ENCODE measurements at regions not wholly inside any gene's neighbourhood (a gene's known extent, or its start where the extent isn't known, plus 50 kb on each side); places are given as distances from the start of the nearest gene placed in this dataset.

- Histone ChIP-seq H3K79me2 (ENCODE audit: control insufficient read depth, insufficient read depth, low read length) (no peaks in the 10 kb centered on the region), H3K36me3 (ENCODE audit: control insufficient read depth, insufficient read depth, low read length) (no peaks in the 10 kb centered on the region), H3K4me1 (replicated peaks in 1 of 2; ENCODE audit: control insufficient read depth in 2 of 2, insufficient read depth in 2 of 2, low read length in 2 of 2) (no peaks in the 10 kb centered on the region), H3K9me1 (ENCODE audit: control insufficient read depth, insufficient read depth, low read length) (no peaks in the 10 kb centered on the region), H3K4me3 (no peak overlapping the region), H4K20me1 (replicated peaks; ENCODE audit: control insufficient read depth, insufficient read depth, low read length) (no peaks in the 10 kb centered on the region), H3K27ac (ENCODE audit: extremely low read depth, low read depth, low read length) (no peak overlapping the region), H3K9me3 (replicated peaks; ENCODE audit: control insufficient read depth, insufficient read depth, low read depth, low read length) (no peaks in the 10 kb centered on the region), H2AFZ (ENCODE audit: low read depth, low read length) (no peak overlapping the region), H3K9ac (ENCODE audit: insufficient read depth in 1 of 2, low read depth in 2 of 2, low read length in 2 of 2) (no peak overlapping the region), H3K4me2 (ENCODE audit: insufficient read depth, low read length) (no peak overlapping the region), H3K27me3 (ENCODE audit: control insufficient read depth in 2 of 2, insufficient read depth in 2 of 2, low read length in 2 of 2) (no peaks in the 10 kb centered on the region; a peak in 2 of 5 replicates)
- BruUV-seq (replicated peaks) = no TSS peak
- ATAC-seq (no peak), FAIRE-seq (no peak), DNase-seq (ENCODE audit: extremely low read depth in 1 of 4, low spot score in 3 of 4) (no peak)
- CTCF ChIA-PET (ENCODE audit: low intra/inter-chr PET ratio) = no interaction called here
- WGBS (ENCODE audit: insufficient coverage, low coverage, missing lambda C conversion rate) = 0% methylated on average over 7 of the region's 7 CpGs
- POLR2A ChIA-PET = interaction anchor here (0.6 kb wide), 1 partner anchor 1446 kb away, joined by 3 read pairs; no protein-coding TSS in a partner anchor
- in situ Hi-C loops (cut with MboI) (no loop called here), intact Hi-C loops (cut with micrococcal nuclease) (no loop called here)
- no peak for TF ChIP-seq ZNF449 (CRISPR knock-in tag; IDR thresholded peaks at IDR 0.05)
- TF ChIP-seq COPS2 (conservative IDR thresholded peaks at IDR 0.05) = no peak
- TF ChIP-seq NR4A1 (CRISPR knock-in tag; IDR thresholded peaks at IDR 0.05) = no peak
- TF ChIP-seq NR4A1 (tag; IDR thresholded peaks at IDR 0.05) = no peak
- no peak for TF ChIP-seq SNRNP70 (optimal IDR thresholded peaks at IDR 0.05; ENCODE audit: low read depth, low read length)
- no peak for TF ChIP-seq PHF8 (IDR thresholded peaks at IDR 0.05; ENCODE audit: borderline replicate concordance, low read length)
Measured at GRCh38 chr4:87912164-87913004, 63.1 kb upstream of the SPP1 start.
